A549 (cell line): ENCODE measurements at regions not wholly inside any gene's neighbourhood (a gene's known extent, or its start where the extent isn't known, plus 50 kb on each side); places are given as distances from the start of the nearest gene placed in this dataset.

ENCODE experiments used
- ATAC-seq, 2 experiments: fragments of 200-7000 bp in 1 of 2; fragments of >200 bp in 1 of 2; cut with Nextera tagmentation in 1 of 2; cut with Tn5 transposase in 1 of 2; 3 replicates each; pipeline versions ENCODE4 v1.8.0 to v1.9.1; 2018 to 2020; ENCODE audit warnings: mild to moderate bottlenecking in 1 of 2, moderate library complexity in 1 of 2
- CTCF ChIA-PET: fragments of 300-600 bp; sonication (Branson Sonifier 250); formaldehyde crosslinking; extraction: SDS; loops from one replicate; lab custom pipeline; 2021; ENCODE audit warnings: antibody characterized with exemption, inconsistent platforms; lab: Yijun Ruan, JAX
- POLR2A ChIA-PET: fragments of 350-600 bp; formaldehyde crosslinking; extraction: SDS; loops from one replicate; lab custom pipeline; 2021; ENCODE audit warnings: antibody characterized with exemption, inconsistent platforms; lab: Yijun Ruan, JAX
- DNase-seq, 2 experiments: peaks; one replicate each; pipeline versions ENCODE4 v3.0.0 to v3.0.0-alpha.2; 2011 to 2016; ENCODE audit warnings: low read depth in 1 of 2, low spot score in 1 of 2
- FAIRE-seq: peaks from 2 replicates; lab custom pipeline; 2011; peaks lifted over from hg19 to GRCh38; lab: Jason Lieb, UNC
- H3K27ac ChIP-seq, 2 experiments: fragments of >200 bp; sonication (Bioruptor Twin); formaldehyde crosslinking; 3 replicates each; pipeline ENCODE4 v1.5.1; 2016 to 2017
- H3K4me1 ChIP-seq: fragments of >200 bp; sonication (Bioruptor Twin); formaldehyde crosslinking; 3 replicates; pipeline ENCODE4 v1.6.1; 2016
- H3K4me2 ChIP-seq: fragments of >200 bp; sonication (Bioruptor Twin); formaldehyde crosslinking; 3 replicates; pipeline ENCODE4 v1.6.1; 2016
- H3K4me3 ChIP-seq: fragments of >200 bp; sonication (Bioruptor Twin); formaldehyde crosslinking; 3 replicates; pipeline ENCODE4 v1.5.1; 2016
- H3K9me3 ChIP-seq: fragments of >200 bp; sonication (Bioruptor Twin); formaldehyde crosslinking; 3 replicates; pipeline ENCODE4 v1.6.1; 2016
- ATOH8 ChIP-seq: fragments of 250-450 bp; sonication (Bioruptor Pico); IDR thresholded peaks from 2 replicates; pipeline ENCODE4 v1.5.0; 2020; ENCODE audit warnings: low read depth, mild to moderate bottlenecking, moderate library complexity
- BCL3 ChIP-seq: fragments of >200 bp; sonication (Bioruptor Twin); formaldehyde crosslinking; IDR thresholded peaks from 3 replicates; pipeline ENCODE4 v1.6.1; 2016
- BHLHE40 ChIP-seq: IDR thresholded peaks from 2 replicates; pipeline ENCODE4 v1.6.1; 2012; ENCODE audit warnings: low read depth, low read length, inconsistent platforms
- CBX8 ChIP-seq: fragments of 200-600 bp; sonication (generic); IDR thresholded peaks from 2 replicates; pipeline ENCODE4 v1.6.1; 2016
- CHD2 ChIP-seq: fragments of 150-350 bp; IDR thresholded peaks from 2 replicates; pipeline ENCODE4 v1.6.1; 2014; ENCODE audit warnings: low read length; ENCODE audit not compliant: partially characterized antibody
- CHD4 ChIP-seq: fragments of 200-600 bp; sonication (generic); IDR thresholded peaks from 2 replicates; pipeline ENCODE4 v1.6.1; 2016; ENCODE audit warnings: antibody characterized with exemption, mild to moderate bottlenecking, borderline replicate concordance
- CTCF ChIP-seq: fragments of >200 bp; sonication (Bioruptor Twin); formaldehyde crosslinking; IDR thresholded peaks from 3 replicates; pipeline ENCODE4 v1.5.1; 2016
- EP300 ChIP-seq, 2 experiments: fragments of >200 bp; sonication (Bioruptor Twin); formaldehyde crosslinking; IDR thresholded peaks; 2 replicates in 1 of 2; 3 replicates in 1 of 2; pipeline ENCODE4 v1.6.1; 2016 to 2017
- GATA3 ChIP-seq: IDR thresholded peaks from 2 replicates; pipeline ENCODE4 v1.6.1; 2012; ENCODE audit warnings: borderline replicate concordance
- HES2 ChIP-seq: fragments of >200 bp; sonication (Bioruptor Twin); formaldehyde crosslinking; IDR thresholded peaks from 2 replicates; pipeline ENCODE4 v1.6.1; 2016
- HOXA7 ChIP-seq: fragments of 250-450 bp; sonication (Bioruptor Pico); IDR thresholded peaks from 2 replicates; pipeline ENCODE4 v1.5.0; 2020; ENCODE audit warnings: mild to moderate bottlenecking, moderate library complexity
- HOXB13 ChIP-seq: fragments of 250-450 bp; sonication (Bioruptor Pico); IDR thresholded peaks from 2 replicates; pipeline ENCODE4 v1.5.0; 2020; ENCODE audit warnings: low read depth, mild to moderate bottlenecking, moderate library complexity
- JUN ChIP-seq, 2 experiments: fragments of >200 bp; sonication (Bioruptor Twin); formaldehyde crosslinking; IDR thresholded peaks; 2 replicates in 1 of 2; 3 replicates in 1 of 2; pipeline ENCODE4 v1.6.1; 2016 to 2017
- JUNB ChIP-seq: fragments of >200 bp; sonication (Bioruptor Twin); formaldehyde crosslinking; IDR thresholded peaks from 2 replicates; pipeline ENCODE4 v1.6.1; 2016
- MAX ChIP-seq: IDR thresholded peaks from 2 replicates; pipeline ENCODE4 v1.6.1; 2012
- MAZ ChIP-seq: fragments of 150-350 bp; IDR thresholded peaks from 2 replicates; pipeline ENCODE4 v1.6.1; 2014; ENCODE audit warnings: antibody characterized with exemption, low read depth, low read length, borderline replicate concordance
- MYC ChIP-seq: IDR thresholded peaks from 2 replicates; pipeline ENCODE4 v1.6.1; 2012; ENCODE audit warnings: mild to moderate bottlenecking, inconsistent platforms, low read length, improper control_type of control experiment, borderline replicate concordance
- POLR2A ChIP-seq: IDR thresholded peaks from 2 replicates; pipeline ENCODE4 v1.6.1; 2012; ENCODE audit warnings: mild to moderate bottlenecking, low read length
- POLR2AphosphoS2 ChIP-seq: conservative IDR thresholded peaks from 2 replicates; pipeline ENCODE4 v1.6.1; 2012; ENCODE audit warnings: low read length, improper control_type of control experiment, inconsistent platforms
- RARB ChIP-seq: fragments of 250-450 bp; sonication (Bioruptor Pico); IDR thresholded peaks from 2 replicates; pipeline ENCODE4 v1.8.0; 2021; ENCODE audit warnings: mild to moderate bottlenecking, moderate library complexity
- SMC3 ChIP-seq: fragments of >200 bp; sonication (Bioruptor Twin); formaldehyde crosslinking; IDR thresholded peaks from 3 replicates; pipeline ENCODE4 v1.6.1; 2018; ENCODE audit warnings: inconsistent platforms
- SREBF2 ChIP-seq: fragments of 450-650 bp; IDR thresholded peaks from 2 replicates; pipeline ENCODE4 v1.6.1; 2014; ENCODE audit warnings: mild to moderate bottlenecking, moderate library complexity
- TFCP2L1 ChIP-seq: fragments of 250-450 bp; sonication (Bioruptor Pico); IDR thresholded peaks from 2 replicates; pipeline ENCODE4 v1.5.0; 2021; ENCODE audit warnings: mild to moderate bottlenecking
- USF2 ChIP-seq: fragments of 450-650 bp; IDR thresholded peaks from 2 replicates; pipeline ENCODE4 v1.6.1; 2014; ENCODE audit warnings: antibody characterized with exemption
- ZC3H11A ChIP-seq: fragments of 450-650 bp; IDR thresholded peaks from 2 replicates; pipeline ENCODE4 v1.6.1; 2014; ENCODE audit warnings: antibody characterized with exemption, mild to moderate bottlenecking
- WGBS: methylation state at CpG from one replicate; pipeline ENCODE4 v1.1.6; 2017; ENCODE audit errors: missing lambda C conversion rate; 5-methylcytosine and 5-hydroxymethylcytosine counted together

- no peak for TF ChIP-seq TFCP2L1 (CRISPR knock-in tag)
- no peak for TF ChIP-seq CHD4
- TF ChIP-seq POLR2AphosphoS2, result no peak
- TF ChIP-seq ZC3H11A, result no peak
- TF ChIP-seq CBX8, result no peak
- TF ChIP-seq MAX, result no peak
- no peak for TF ChIP-seq EP300 (IDR thresholded peaks at IDR 0.05)
These were observed 742.7 kb upstream of the SLC35B3 start (continued) for GRCh38 chr6:9178071-9178470.

GRCh38 chr6:9173229-9173628 lies 737.9 kb upstream of the SLC35B3 start:
- ChIA-PET CTCF (no interaction called here), POLR2A (no interaction called here)
- no peak for TF ChIP-seq JUN (IDR thresholded peaks at IDR 0.05)
- no peak for TF ChIP-seq POLR2A
- TF ChIP-seq USF2, result no peak
- TF ChIP-seq GATA3, result no peak
- no peak for TF ChIP-seq MYC
- no peak for TF ChIP-seq HOXB13 (CRISPR knock-in tag)
- no peak for TF ChIP-seq JUNB
- no peak for TF ChIP-seq ATOH8 (CRISPR knock-in tag)
- no peak for TF ChIP-seq HOXA7
- TF ChIP-seq MAX, result no peak
- no peak for TF ChIP-seq MAZ
- TF ChIP-seq BHLHE40, result no peak
- TF ChIP-seq SMC3, result no peak
- TF ChIP-seq CTCF, result no peak
- no peak for TF ChIP-seq CHD2
- TF ChIP-seq HES2, result no peak
- TF ChIP-seq RARB (CRISPR knock-in tag), result no peak
- no peak for TF ChIP-seq SREBF2
- TF ChIP-seq BCL3, result no peak
- ATAC-seq, result no peak
- no peaks in the 10 kb centered on the region for H3K9me3 ChIP-seq
- no peak overlapping the region for H3K4me3 ChIP-seq
- no peak for FAIRE-seq
- no peak for DNase-seq
- no peaks in the 10 kb centered on the region for H3K4me1 ChIP-seq
- 18% methylated on average over 6 of the region's 7 CpGs for WGBS
- H3K4me2 ChIP-seq, result no peak overlapping the region
- H3K27ac ChIP-seq, result no peak overlapping the region
